Spinal cord (tissue), 9 donors: ENCODE measurements at regions not wholly inside any gene's neighbourhood (a gene's known extent, or its start where the extent isn't known, plus 50 kb on each side); places are given as distances from the start of the nearest gene placed in this dataset.

Source experiments
- DNase-seq, 6 donors: peaks; one replicate each; pipeline versions ENCODE4 v3.0.0 to v3.0.0-alpha.2; 2013 to 2015; ENCODE audit warnings: low spot score in 6 of 6, low read depth in 4 of 6
- H3K27ac ChIP-seq: one replicate; pipeline ENCODE4 v1.5.1; 2013; ENCODE audit warnings: low read depth, low read length, control low read depth
- H3K27me3 ChIP-seq: one replicate; pipeline ENCODE4 v1.6.1; 2013; ENCODE audit warnings: low read length; ENCODE audit not compliant: control insufficient read depth, insufficient read depth
- H3K36me3 ChIP-seq: one replicate; pipeline ENCODE4 v1.6.1; 2013; ENCODE audit warnings: low read length; ENCODE audit not compliant: control insufficient read depth, insufficient read depth
- H3K4me1 ChIP-seq: one replicate; pipeline ENCODE4 v1.6.1; 2013; ENCODE audit warnings: low read length; ENCODE audit not compliant: control insufficient read depth, insufficient read depth
- H3K4me3 ChIP-seq: one replicate; pipeline ENCODE4 v1.5.1; 2013; ENCODE audit warnings: low read depth, low read length, control low read depth
- H3K9me3 ChIP-seq: one replicate; pipeline ENCODE4 v1.6.1; 2013; ENCODE audit warnings: low read length; ENCODE audit not compliant: control insufficient read depth, insufficient read depth
- WGBS: methylation state at CpG from one replicate; pipeline ENCODE4 v1.1.5; 2013; ENCODE audit warnings: missing lambda C conversion rate; ENCODE audit not compliant: insufficient coverage; 5-methylcytosine and 5-hydroxymethylcytosine counted together
- donor health status: healthy.

- WGBS: 83% methylated on average over 1 of the region's 1 CpG
- no peaks in the 10 kb centered on the region for H3K4me1 ChIP-seq
- H3K4me3 ChIP-seq: no peak overlapping the region
- H3K27ac ChIP-seq: no peak overlapping the region
- H3K27me3 ChIP-seq: no peaks in the 10 kb centered on the region
- H3K9me3 ChIP-seq: peaks cover 4% of the 10 kb centered on the region
- DNase-seq: no peak
- H3K36me3 ChIP-seq: no peaks in the 10 kb centered on the region
These were observed 496.7 kb downstream of the BMP2 start for GRCh38 chr20:7264137-7264536.

- Histone ChIP-seq H3K4me1 (no peaks in the 10 kb centered on the region), H3K4me3 (no peak overlapping the region), H3K9me3 (no peaks in the 10 kb centered on the region), H3K27ac (no peak overlapping the region), H3K36me3 (no peaks in the 10 kb centered on the region), H3K27me3 (no peaks in the 10 kb centered on the region)
- 53% methylated on average over 2 of the region's 4 CpGs for WGBS
- no peak for DNase-seq
These were observed 502.0 kb downstream of the BMP2 start for GRCh38 chr20:7269452-7269851.

- no peak overlapping the region for H3K4me3 ChIP-seq
- no peaks in the 10 kb centered on the region for H3K9me3 ChIP-seq
- no peaks in the 10 kb centered on the region for H3K36me3 ChIP-seq
- WGBS: no CpG with 5 or more reads among the region's 1 CpG
- H3K4me1 ChIP-seq: no peaks in the 10 kb centered on the region
- H3K27me3 ChIP-seq: no peaks in the 10 kb centered on the region
- DNase-seq: peak in 5 of 6 donors; percentile 22 to 87 (median 43)
- no peak overlapping the region for H3K27ac ChIP-seq
These were observed 505.0 kb downstream of the BMP2 start for GRCh38 chr20:7272512-7272911.

GRCh38 chr20:7274870-7275269 lies 507.4 kb downstream of the BMP2 start:
- Histone ChIP-seq H3K4me3 (no peak overlapping the region), H3K36me3 (no peaks in the 10 kb centered on the region), H3K9me3 (no peaks in the 10 kb centered on the region), H3K27me3 (no peaks in the 10 kb centered on the region), H3K4me1 (no peaks in the 10 kb centered on the region), H3K27ac (no peak overlapping the region)
- DNase-seq: no peak

GRCh38 chr20:7275645-7276237 lies 508.3 kb downstream of the BMP2 start:
- peak in 1 of 6 donors; percentile 63 for DNase-seq
- no peaks in the 10 kb centered on the region for H3K9me3 ChIP-seq
- H3K27ac ChIP-seq: no peak overlapping the region
- no peaks in the 10 kb centered on the region for H3K36me3 ChIP-seq
- H3K4me1 ChIP-seq: no peaks in the 10 kb centered on the region
- H3K27me3 ChIP-seq: no peaks in the 10 kb centered on the region
- no peak overlapping the region for H3K4me3 ChIP-seq
- WGBS: 71% methylated on average over 1 of the region's 3 CpGs

GRCh38 chr20:7285918-7286556 lies 518.6 kb downstream of the BMP2 start:
- H3K4me3 ChIP-seq: no peak overlapping the region
- DNase-seq: peak; percentile 75 to 98 (median 88)
- WGBS: 86% methylated on average over 1 of the region's 9 CpGs
- H3K4me1 ChIP-seq: no peaks in the 10 kb centered on the region
- no peaks in the 10 kb centered on the region for H3K9me3 ChIP-seq
- no peaks in the 10 kb centered on the region for H3K27me3 ChIP-seq
- no peaks in the 10 kb centered on the region for H3K36me3 ChIP-seq
- H3K27ac ChIP-seq: no peak overlapping the region

GRCh38 chr20:7291323-7291943 lies 523.9 kb downstream of the BMP2 start:
- no peaks in the 10 kb centered on the region for H3K27me3 ChIP-seq
- no peaks in the 10 kb centered on the region for H3K9me3 ChIP-seq
- no peak overlapping the region for H3K4me3 ChIP-seq
- no peak for DNase-seq
- H3K27ac ChIP-seq: no peak overlapping the region
- H3K36me3 ChIP-seq: no peaks in the 10 kb centered on the region
- no CpG with 5 or more reads among the region's 2 CpGs for WGBS
- no peaks in the 10 kb centered on the region for H3K4me1 ChIP-seq

- Histone ChIP-seq H3K27ac (no peak overlapping the region), H3K9me3 (no peaks in the 10 kb centered on the region), H3K4me3 (no peak overlapping the region), H3K36me3 (no peaks in the 10 kb centered on the region), H3K27me3 (no peaks in the 10 kb centered on the region), H3K4me1 (no peaks in the 10 kb centered on the region)
- no peak for DNase-seq
These were observed 524.5 kb downstream of the BMP2 start for GRCh38 chr20:7291946-7292345.

- Histone ChIP-seq H3K4me3 (no peak overlapping the region), H3K36me3 (no peaks in the 10 kb centered on the region), H3K27me3 (no peaks in the 10 kb centered on the region), H3K9me3 (no peaks in the 10 kb centered on the region), H3K27ac (no peak overlapping the region), H3K4me1 (no peaks in the 10 kb centered on the region)
- no peak for DNase-seq
- 92% methylated on average over 1 of the region's 6 CpGs for WGBS
These were observed 527.4 kb downstream of the BMP2 start for GRCh38 chr20:7294816-7295360.

DNA sequence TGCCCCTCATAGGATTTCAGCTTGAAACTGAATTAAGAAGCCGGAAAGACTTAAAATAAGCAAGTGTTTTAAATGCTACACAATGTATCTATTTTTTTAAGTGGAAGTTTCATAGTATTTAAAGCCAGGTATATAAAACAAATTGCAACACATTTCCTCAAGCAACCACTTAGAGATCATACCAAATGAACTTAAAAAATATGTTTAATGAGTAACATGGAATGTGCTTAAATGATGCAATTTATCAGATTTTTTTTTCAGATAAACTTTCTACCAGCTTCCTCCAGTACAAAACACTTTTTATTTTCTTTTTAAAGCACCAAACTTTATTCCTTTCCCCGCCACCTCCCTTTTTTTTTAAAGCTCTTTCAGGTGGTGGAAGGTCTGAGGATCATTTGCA lies 534.3 kb downstream of the BMP2 start:
- no peaks in the 10 kb centered on the region for H3K4me1 ChIP-seq
- H3K4me3 ChIP-seq: no peak overlapping the region
- H3K36me3 ChIP-seq: no peaks in the 10 kb centered on the region
- no peak overlapping the region for H3K27ac ChIP-seq
- H3K9me3 ChIP-seq: no peaks in the 10 kb centered on the region
- H3K27me3 ChIP-seq: no peaks in the 10 kb centered on the region
- WGBS: no CpG with 5 or more reads among the region's 2 CpGs
- DNase-seq: no peak
